ENCODE measurements at regions not wholly inside any gene's neighbourhood (a gene's known extent, or its start where the extent isn't known, plus 50 kb on each side); places are given as distances from the start of the nearest gene placed in this dataset.
"Not testable (repeated sequence)": the region's sequence is repeated elsewhere in the genome, so short reads cannot be mapped to it uniquely, and the experiment has no call there.

GRCh38 chr2:90077948-90078347 is 1386.5 kb downstream of the RPIA start:
- no peak for DNase-seq

GRCh38 chr2:90079374-90079773 is 1387.9 kb downstream of the RPIA start:
- DNase-seq, result no peak

GRCh38 chr2:90087792-90088191 is 1396.3 kb downstream of the RPIA start:
- peak in 1 of 4 experiments; percentile 10 for DNase-seq

- DNase-seq, result not testable (repeated sequence)
Observed at GRCh38 chr2:90093571-90094270, 1402.2 kb downstream of the RPIA start.

GRCh38 chr2:90097617-90098016 is 1406.1 kb downstream of the RPIA start:
- not testable (repeated sequence) for DNase-seq

- DNase-seq, result peak in 1 of 4 experiments; percentile 1
Observed at GRCh38 chr2:90105142-90105541, 1413.7 kb downstream of the RPIA start.

- DNase-seq, result peak in 1 of 4 experiments; percentile 1
Observed at GRCh38 chr2:90123409-90123808, 1431.9 kb downstream of the RPIA start.

- DNase-seq, result not testable (repeated sequence)
Observed at GRCh38 chr2:90139046-90139445, 1447.6 kb downstream of the RPIA start.

- not testable (repeated sequence) for DNase-seq
Observed at GRCh38 chr2:90141558-90141957, 1450.1 kb downstream of the RPIA start.

- DNase-seq, result not testable (repeated sequence)
Observed at GRCh38 chr2:90151805-90152204, 1460.3 kb downstream of the RPIA start.

- peak in 1 of 4 experiments; percentile 6 for DNase-seq
Observed at GRCh38 chr2:90170978-90171377, 1479.5 kb downstream of the RPIA start.

- not testable (repeated sequence) for DNase-seq
Observed at GRCh38 chr2:90173081-90173480, 1481.6 kb downstream of the RPIA start.

GRCh38 chr2:90179591-90179990 is 1488.1 kb downstream of the RPIA start:
- not testable (repeated sequence) for DNase-seq

- DNase-seq, result peak; percentile 7 to 56 (median 25)
Observed at GRCh38 chr2:90207454-90208058, 1516.1 kb downstream of the RPIA start.

GRCh38 chr2:90209009-90209408 is 1517.5 kb downstream of the RPIA start:
- no peak for DNase-seq

- no peak for DNase-seq
Observed at GRCh38 chr2:90209806-90210205, 1518.3 kb downstream of the RPIA start.

GRCh38 chr2:90215880-90216279 is 1524.4 kb downstream of the RPIA start:
- not testable (repeated sequence) for DNase-seq

- not testable (repeated sequence) for DNase-seq
Observed at GRCh38 chr2:90216801-90217200, 1525.3 kb downstream of the RPIA start.

GRCh38 chr2:90218534-90218933 is 1527.1 kb downstream of the RPIA start:
- DNase-seq, result not testable (repeated sequence)

- DNase-seq, result not testable (repeated sequence)
Observed at GRCh38 chr2:90220623-90221299, 1529.3 kb downstream of the RPIA start.

- peak in 1 of 4 experiments; percentile 10 for DNase-seq
Observed at GRCh38 chr2:90221300-90221651, 1529.8 kb downstream of the RPIA start.

- peak in 2 of 4 experiments; percentile 36 to 39 for DNase-seq
Observed at GRCh38 chr2:90224767-90225166, 1533.3 kb downstream of the RPIA start.

GRCh38 chr2:90226465-90227072 is 1535.1 kb downstream of the RPIA start:
- DNase-seq, result not testable (repeated sequence)

Data from suppressor macrophage (primary cell).